ENCODE measurements at regions not wholly inside any gene's neighbourhood (a gene's known extent, or its start where the extent isn't known, plus 50 kb on each side); places are given as distances from the start of the nearest gene placed in this dataset.

DNA sequence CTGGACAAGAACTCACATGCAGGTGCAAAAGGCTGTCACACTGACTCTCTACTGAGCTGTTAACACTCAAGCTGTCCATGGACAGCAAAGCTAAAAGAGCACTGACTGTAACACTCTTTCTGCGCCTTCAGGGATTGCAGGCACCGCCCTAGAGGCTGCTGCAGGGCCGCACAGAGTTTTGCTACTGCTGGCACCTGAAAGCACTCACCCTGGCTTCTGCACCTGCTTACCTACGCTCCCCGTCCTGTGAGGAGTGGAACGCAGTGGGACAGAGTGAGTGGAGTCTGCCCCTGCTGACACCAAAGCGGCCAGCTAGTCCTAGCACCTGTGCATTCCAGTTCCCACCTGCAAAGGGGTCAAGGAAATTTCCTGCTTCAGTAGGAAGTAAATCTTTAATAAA is 941.3 kb downstream of the DIPK2A start:
- no peak for TF ChIP-seq STAT1 (IDR thresholded peaks at IDR 0.05; ENCODE audit: unreplicated experiment)
- TF ChIP-seq, protein P1, sequence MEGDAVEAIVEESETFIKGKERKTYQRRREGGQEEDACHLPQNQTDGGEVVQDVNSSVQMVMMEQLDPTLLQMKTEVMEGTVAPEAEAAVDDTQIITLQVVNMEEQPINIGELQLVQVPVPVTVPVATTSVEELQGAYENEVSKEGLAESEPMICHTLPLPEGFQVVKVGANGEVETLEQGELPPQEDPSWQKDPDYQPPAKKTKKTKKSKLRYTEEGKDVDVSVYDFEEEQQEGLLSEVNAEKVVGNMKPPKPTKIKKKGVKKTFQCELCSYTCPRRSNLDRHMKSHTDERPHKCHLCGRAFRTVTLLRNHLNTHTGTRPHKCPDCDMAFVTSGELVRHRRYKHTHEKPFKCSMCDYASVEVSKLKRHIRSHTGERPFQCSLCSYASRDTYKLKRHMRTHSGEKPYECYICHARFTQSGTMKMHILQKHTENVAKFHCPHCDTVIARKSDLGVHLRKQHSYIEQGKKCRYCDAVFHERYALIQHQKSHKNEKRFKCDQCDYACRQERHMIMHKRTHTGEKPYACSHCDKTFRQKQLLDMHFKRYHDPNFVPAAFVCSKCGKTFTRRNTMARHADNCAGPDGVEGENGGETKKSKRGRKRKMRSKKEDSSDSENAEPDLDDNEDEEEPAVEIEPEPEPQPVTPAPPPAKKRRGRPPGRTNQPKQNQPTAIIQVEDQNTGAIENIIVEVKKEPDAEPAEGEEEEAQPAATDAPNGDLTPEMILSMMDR (conservative IDR thresholded peaks at IDR 0.05; ENCODE audit: low read depth in 2 of 2) = no peak
- TF ChIP-seq POLR2AphosphoS5 (IDR thresholded peaks at IDR 0.05; ENCODE audit: low read depth) = no peak
- no peak for TF ChIP-seq JUNB (IDR thresholded peaks at IDR 0.05; ENCODE audit: unreplicated experiment)
- no peak for TF ChIP-seq EZH2 (IDR thresholded peaks at IDR 0.05; ENCODE audit: low read depth, unreplicated experiment)
- TF ChIP-seq EZH2phosphoT487 (IDR thresholded peaks at IDR 0.05; ENCODE audit: unreplicated experiment) = no peak
- no peak for TF ChIP-seq ETS1 (IDR thresholded peaks at IDR 0.05)
- TF ChIP-seq REST (IDR thresholded peaks at IDR 0.05; ENCODE audit: unreplicated experiment) = no peak
- no peak for TF ChIP-seq CREB1 (CRISPR knock-in tag; IDR thresholded peaks at IDR 0.05; ENCODE audit: low read depth)
- TF ChIP-seq NANOG (IDR thresholded peaks at IDR 0.05; ENCODE audit: borderline replicate concordance) = no peak
- TF ChIP-seq ZNF331 (CRISPR knock-in tag; IDR thresholded peaks at IDR 0.05; ENCODE audit: low read depth) = no peak
- TF ChIP-seq ZNF462 (CRISPR knock-in tag; IDR thresholded peaks at IDR 0.05) = no peak
